ENCODE measurements at regions not wholly inside any gene's neighbourhood (a gene's known extent, or its start where the extent isn't known, plus 50 kb on each side); places are given as distances from the start of the nearest gene placed in this dataset.

DNA sequence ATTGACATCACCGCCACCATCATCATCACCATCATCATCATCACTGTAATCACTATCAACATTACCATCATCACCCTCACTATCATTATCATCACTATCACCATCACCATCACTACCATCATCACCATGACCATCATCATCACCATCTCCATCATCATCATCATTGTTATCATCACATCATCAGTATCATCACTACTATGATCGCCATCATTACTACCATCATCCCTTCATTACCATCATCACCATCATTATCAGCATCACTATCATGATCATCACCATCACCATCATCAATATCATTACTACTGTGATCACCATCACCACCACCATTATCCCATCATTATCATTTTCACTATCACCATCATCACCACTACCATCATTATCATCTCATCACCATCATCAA, 368.3 kb downstream of the SEC14L1 start:
- no peak for TF ChIP-seq POLR2AphosphoS5 (IDR thresholded peaks at IDR 0.05)
- no peak for TF ChIP-seq EP300 (IDR thresholded peaks at IDR 0.05)
- TF ChIP-seq POLR2A (IDR thresholded peaks at IDR 0.05): no peak
- TF ChIP-seq, protein P1, sequence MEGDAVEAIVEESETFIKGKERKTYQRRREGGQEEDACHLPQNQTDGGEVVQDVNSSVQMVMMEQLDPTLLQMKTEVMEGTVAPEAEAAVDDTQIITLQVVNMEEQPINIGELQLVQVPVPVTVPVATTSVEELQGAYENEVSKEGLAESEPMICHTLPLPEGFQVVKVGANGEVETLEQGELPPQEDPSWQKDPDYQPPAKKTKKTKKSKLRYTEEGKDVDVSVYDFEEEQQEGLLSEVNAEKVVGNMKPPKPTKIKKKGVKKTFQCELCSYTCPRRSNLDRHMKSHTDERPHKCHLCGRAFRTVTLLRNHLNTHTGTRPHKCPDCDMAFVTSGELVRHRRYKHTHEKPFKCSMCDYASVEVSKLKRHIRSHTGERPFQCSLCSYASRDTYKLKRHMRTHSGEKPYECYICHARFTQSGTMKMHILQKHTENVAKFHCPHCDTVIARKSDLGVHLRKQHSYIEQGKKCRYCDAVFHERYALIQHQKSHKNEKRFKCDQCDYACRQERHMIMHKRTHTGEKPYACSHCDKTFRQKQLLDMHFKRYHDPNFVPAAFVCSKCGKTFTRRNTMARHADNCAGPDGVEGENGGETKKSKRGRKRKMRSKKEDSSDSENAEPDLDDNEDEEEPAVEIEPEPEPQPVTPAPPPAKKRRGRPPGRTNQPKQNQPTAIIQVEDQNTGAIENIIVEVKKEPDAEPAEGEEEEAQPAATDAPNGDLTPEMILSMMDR (IDR thresholded peaks at IDR 0.05): no peak
- 94 to 100% (median 97%) methylated on average over 2 of the region's 2 CpGs for WGBS, 5 donors
- H3K4me3 ChIP-seq: no peak overlapping the region
- no peaks in the 10 kb centered on the region for H3K4me1 ChIP-seq
- H3K27ac ChIP-seq: no peak overlapping the region
- intact Hi-C loops (cut with DNase I; ENCODE audit: low total_unique reads): no loop called here
- H3K27me3 ChIP-seq: no peaks in the 10 kb centered on the region
- DNase-seq: no peak
- H3K9me3 ChIP-seq: peaks cover 0 to 17% (median 8%) of the 10 kb centered on the region in 4 donors
- no peaks in the 10 kb centered on the region for H3K36me3 ChIP-seq

DNA sequence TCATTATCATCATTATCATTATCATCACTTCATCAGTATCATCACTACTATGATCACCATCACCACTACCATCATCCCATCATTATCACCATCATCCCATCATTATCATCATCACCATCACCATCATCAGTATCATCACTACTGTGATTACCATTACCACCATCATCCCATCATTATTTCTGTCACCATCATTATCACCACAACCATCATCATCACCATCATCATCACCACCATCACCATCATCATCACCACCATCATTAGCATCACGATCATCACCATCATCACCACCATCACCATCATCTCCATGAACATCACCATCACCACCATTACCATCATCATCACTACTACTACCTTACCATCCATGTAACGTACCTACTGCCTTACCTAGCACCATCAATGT, 368.8 kb downstream of the SEC14L1 start:
- Histone ChIP-seq H3K9me3 (peaks cover 0 to 17% (median 8%) of the 10 kb centered on the region in 4 donors), H3K27ac (no peak overlapping the region), H3K4me3 (no peak overlapping the region), H3K27me3 (no peaks in the 10 kb centered on the region), H3K4me1 (no peaks in the 10 kb centered on the region), H3K36me3 (no peaks in the 10 kb centered on the region)
- no peak for DNase-seq
- intact Hi-C loops (cut with DNase I; ENCODE audit: low total_unique reads): no loop called here
- 91 to 99% (median 97%) methylated on average over 2 of the region's 2 CpGs for WGBS, 5 donors
- TF ChIP-seq POLR2AphosphoS5 (IDR thresholded peaks at IDR 0.05) (no peak), POLR2A (IDR thresholded peaks at IDR 0.05) (no peak), EP300 (IDR thresholded peaks at IDR 0.05) (no peak)
- TF ChIP-seq, protein P1 (IDR thresholded peaks at IDR 0.05): no peak

DNA sequence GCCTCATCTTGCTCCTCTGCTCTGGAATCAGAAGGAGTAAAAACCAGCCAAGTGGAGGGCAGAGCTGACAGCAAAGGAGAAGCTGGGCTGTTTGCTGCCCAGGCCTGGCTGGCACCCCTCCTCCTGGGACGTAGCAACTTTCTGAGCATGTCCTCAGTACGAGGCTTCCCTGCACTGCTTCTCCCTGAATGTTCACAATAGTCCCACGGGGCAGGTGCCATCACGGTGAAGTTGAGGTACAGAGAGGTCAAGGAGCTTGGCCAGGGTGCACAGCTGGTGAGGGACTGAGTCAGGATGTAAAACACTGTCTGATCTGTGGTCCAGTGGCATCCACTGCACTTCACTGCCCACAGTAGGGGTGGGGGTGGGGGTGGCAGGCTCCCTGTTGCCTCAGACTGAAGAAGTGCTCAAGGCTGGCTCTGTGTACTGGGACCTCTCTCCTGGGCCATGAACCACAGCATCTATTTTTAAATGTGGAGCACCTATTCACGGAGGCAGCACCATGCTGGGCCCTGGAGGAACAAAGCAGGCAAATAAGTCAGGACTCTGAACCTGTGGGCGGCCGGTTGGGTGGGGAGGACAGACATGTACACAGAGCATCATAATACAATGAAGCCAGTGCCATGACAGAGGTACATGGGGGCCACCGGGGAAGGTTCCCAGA, 369.5 kb downstream of the SEC14L1 start:
- H3K27ac ChIP-seq: no peak overlapping the region
- no peaks in the 10 kb centered on the region for H3K4me1 ChIP-seq
- peaks cover 0 to 17% (median 8%) of the 10 kb centered on the region in 4 donors for H3K9me3 ChIP-seq
- intact Hi-C loops (cut with DNase I; ENCODE audit: low total_unique reads): no loop called here
- H3K36me3 ChIP-seq: no peaks in the 10 kb centered on the region
- H3K27me3 ChIP-seq: no peaks in the 10 kb centered on the region
- H3K4me3 ChIP-seq: no peak overlapping the region
- no peak for DNase-seq
- TF ChIP-seq EP300 (IDR thresholded peaks at IDR 0.05) (no peak), POLR2AphosphoS5 (IDR thresholded peaks at IDR 0.05) (no peak), POLR2A (IDR thresholded peaks at IDR 0.05) (no peak)
- TF ChIP-seq, protein P1 (IDR thresholded peaks at IDR 0.05): no peak
- 71 to 89% (median 83%) methylated on average over 8 of the region's 8 CpGs for WGBS, 5 donors

DNA sequence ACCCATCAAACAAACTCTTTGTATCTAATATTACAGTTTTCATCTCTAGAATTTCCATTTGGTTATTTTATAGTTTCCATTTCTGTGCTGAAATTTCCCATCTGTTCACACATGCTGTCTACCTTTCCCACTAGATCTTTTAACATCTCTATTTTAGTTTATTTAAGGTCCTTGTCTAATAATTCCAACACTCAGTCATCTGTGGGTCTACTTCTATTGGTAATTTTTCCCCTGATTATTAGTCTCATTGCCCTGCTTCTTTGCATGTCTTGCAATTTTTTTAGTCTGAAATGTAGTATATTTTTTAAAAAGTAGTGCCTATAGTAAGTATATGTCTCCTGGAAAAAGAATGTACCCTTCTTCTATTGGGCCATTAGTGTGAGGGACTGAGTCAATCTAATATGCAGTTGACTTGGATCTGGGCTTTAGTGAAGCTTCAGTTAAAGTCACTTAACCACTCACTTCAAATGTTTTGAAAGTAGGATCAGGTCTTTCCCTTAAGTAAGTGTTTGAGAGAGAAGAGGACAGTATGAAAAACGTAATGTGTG, 370.8 kb downstream of the SEC14L1 start:
- no peak for DNase-seq
- H3K4me1 ChIP-seq: no peaks in the 10 kb centered on the region
- intact Hi-C loops (cut with DNase I; ENCODE audit: low total_unique reads): no loop called here
- no peaks in the 10 kb centered on the region for H3K36me3 ChIP-seq
- H3K4me3 ChIP-seq: no peak overlapping the region
- no peak for TF ChIP-seq POLR2A (IDR thresholded peaks at IDR 0.05)
- no peak for TF ChIP-seq POLR2AphosphoS5 (IDR thresholded peaks at IDR 0.05)
- TF ChIP-seq, protein P1 (IDR thresholded peaks at IDR 0.05): no peak
- no peak for TF ChIP-seq EP300 (IDR thresholded peaks at IDR 0.05)
- no peak overlapping the region for H3K27ac ChIP-seq
- 39 to 70% (median 62%) methylated on average over 1 of the region's 1 CpG for WGBS, 5 donors
- H3K9me3 ChIP-seq: peaks cover 0 to 17% (median 8%) of the 10 kb centered on the region in 4 donors
- no peaks in the 10 kb centered on the region for H3K27me3 ChIP-seq

All from stomach (tissue), 8 donors.